HCT116 (cell line): ENCODE measurements at regions not wholly inside any gene's neighbourhood (a gene's known extent, or its start where the extent isn't known, plus 50 kb on each side); places are given as distances from the start of the nearest gene placed in this dataset.
"Not testable (repeated sequence)": the region's sequence is repeated elsewhere in the genome, so short reads cannot be mapped to it uniquely, and the experiment has no call there.

Source experiments
- TF ChIP-seq, protein P1 (sequence below), 3 experiments: fragments of 200-600 bp in 1 of 3; sonication (generic) in 1 of 3; IDR thresholded peaks in 2 of 3; conservative IDR thresholded peaks in 1 of 3; 2 replicates each; pipeline ENCODE4 v1.5.1; 2012 to 2017; ENCODE audit warnings: low read depth in 2 of 3, low read length in 2 of 3, antibody characterized with exemption in 1 of 3, borderline replicate concordance in 1 of 3, control low read depth in 1 of 3, mild to moderate bottlenecking in 1 of 3, mixed read lengths in 1 of 3, mixed run types in 1 of 3, moderate library complexity in 1 of 3; ENCODE audit not compliant: insufficient read depth in 1 of 3
- TF ChIP-seq, protein P2 (sequence below): IDR thresholded peaks from 2 replicates; pipeline ENCODE4 v1.6.1; 2012; ENCODE audit warnings: low read depth

DNA sequence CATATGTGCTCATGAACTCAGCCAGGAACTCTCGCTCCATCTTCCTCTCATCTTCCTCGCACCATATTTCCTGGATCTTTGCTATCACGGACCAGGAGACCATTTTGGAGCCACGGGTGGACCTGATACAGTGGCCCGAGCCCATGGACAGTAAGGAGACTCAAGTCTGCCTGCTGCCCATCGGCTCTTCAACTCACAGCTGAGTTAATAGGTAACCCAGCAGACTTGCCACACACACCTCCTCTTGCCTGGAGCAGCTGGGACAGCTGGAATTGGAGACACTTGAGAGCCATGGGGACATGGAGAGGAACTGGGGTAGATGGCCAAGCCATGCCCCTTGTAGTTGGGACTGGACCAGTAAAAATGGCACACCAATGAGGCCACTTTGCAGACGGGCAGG is 936.1 kb downstream of the SPATA31A6 start:
- TF ChIP-seq, protein P1, sequence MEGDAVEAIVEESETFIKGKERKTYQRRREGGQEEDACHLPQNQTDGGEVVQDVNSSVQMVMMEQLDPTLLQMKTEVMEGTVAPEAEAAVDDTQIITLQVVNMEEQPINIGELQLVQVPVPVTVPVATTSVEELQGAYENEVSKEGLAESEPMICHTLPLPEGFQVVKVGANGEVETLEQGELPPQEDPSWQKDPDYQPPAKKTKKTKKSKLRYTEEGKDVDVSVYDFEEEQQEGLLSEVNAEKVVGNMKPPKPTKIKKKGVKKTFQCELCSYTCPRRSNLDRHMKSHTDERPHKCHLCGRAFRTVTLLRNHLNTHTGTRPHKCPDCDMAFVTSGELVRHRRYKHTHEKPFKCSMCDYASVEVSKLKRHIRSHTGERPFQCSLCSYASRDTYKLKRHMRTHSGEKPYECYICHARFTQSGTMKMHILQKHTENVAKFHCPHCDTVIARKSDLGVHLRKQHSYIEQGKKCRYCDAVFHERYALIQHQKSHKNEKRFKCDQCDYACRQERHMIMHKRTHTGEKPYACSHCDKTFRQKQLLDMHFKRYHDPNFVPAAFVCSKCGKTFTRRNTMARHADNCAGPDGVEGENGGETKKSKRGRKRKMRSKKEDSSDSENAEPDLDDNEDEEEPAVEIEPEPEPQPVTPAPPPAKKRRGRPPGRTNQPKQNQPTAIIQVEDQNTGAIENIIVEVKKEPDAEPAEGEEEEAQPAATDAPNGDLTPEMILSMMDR (IDR thresholded peaks at IDR 0.05 in 2 of 3, conservative IDR thresholded peaks at IDR 0.05 in 1 of 3; ENCODE audit: borderline replicate concordance in 1 of 3, insufficient read depth in 1 of 3, low read depth in 2 of 3, low read length in 2 of 3) = not testable (repeated sequence)
- TF ChIP-seq, protein P2, sequence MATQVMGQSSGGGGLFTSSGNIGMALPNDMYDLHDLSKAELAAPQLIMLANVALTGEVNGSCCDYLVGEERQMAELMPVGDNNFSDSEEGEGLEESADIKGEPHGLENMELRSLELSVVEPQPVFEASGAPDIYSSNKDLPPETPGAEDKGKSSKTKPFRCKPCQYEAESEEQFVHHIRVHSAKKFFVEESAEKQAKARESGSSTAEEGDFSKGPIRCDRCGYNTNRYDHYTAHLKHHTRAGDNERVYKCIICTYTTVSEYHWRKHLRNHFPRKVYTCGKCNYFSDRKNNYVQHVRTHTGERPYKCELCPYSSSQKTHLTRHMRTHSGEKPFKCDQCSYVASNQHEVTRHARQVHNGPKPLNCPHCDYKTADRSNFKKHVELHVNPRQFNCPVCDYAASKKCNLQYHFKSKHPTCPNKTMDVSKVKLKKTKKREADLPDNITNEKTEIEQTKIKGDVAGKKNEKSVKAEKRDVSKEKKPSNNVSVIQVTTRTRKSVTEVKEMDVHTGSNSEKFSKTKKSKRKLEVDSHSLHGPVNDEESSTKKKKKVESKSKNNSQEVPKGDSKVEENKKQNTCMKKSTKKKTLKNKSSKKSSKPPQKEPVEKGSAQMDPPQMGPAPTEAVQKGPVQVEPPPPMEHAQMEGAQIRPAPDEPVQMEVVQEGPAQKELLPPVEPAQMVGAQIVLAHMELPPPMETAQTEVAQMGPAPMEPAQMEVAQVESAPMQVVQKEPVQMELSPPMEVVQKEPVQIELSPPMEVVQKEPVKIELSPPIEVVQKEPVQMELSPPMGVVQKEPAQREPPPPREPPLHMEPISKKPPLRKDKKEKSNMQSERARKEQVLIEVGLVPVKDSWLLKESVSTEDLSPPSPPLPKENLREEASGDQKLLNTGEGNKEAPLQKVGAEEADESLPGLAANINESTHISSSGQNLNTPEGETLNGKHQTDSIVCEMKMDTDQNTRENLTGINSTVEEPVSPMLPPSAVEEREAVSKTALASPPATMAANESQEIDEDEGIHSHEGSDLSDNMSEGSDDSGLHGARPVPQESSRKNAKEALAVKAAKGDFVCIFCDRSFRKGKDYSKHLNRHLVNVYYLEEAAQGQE = not testable (repeated sequence)
